GM12878 (cell line): ENCODE measurements at regions not wholly inside any gene's neighbourhood (a gene's known extent, or its start where the extent isn't known, plus 50 kb on each side); places are given as distances from the start of the nearest gene placed in this dataset.

ENCODE experiments used
- ATAC-seq: fragments of 200-7000 bp; cut with Tn5 transposase; 3 replicates; pipeline ENCODE4 v1.9.1; 2020; ENCODE audit warnings: mild to moderate bottlenecking, moderate library complexity
- BruUV-seq: library from RNA; stranded (reverse); fragments of 400-500 nt; replicated peaks from 2 replicates; lab custom pipeline; 2021; lab: Mats Ljungman, UMichigan
- CTCF ChIA-PET: fragments of 300-600 bp; sonication (Branson Sonifier 250); formaldehyde crosslinking; extraction: SDS; loops from one replicate; lab custom pipeline; 2021; ENCODE audit warnings: inconsistent platforms; lab: Yijun Ruan, JAX
- POLR2A ChIA-PET: fragments of 350-600 bp; formaldehyde crosslinking; extraction: SDS; loops from one replicate; lab custom pipeline; 2021; ENCODE audit warnings: inconsistent platforms; lab: Charles Lee
- RAD21 ChIA-PET: fragments of 300-600 bp; sonication (Branson Sonifier 250); formaldehyde crosslinking; loops from one replicate; lab custom pipeline; 2023; ENCODE audit warnings: antibody characterized with exemption; ENCODE audit not compliant: unreplicated experiment; lab: Charles Lee
- SMC1A ChIA-PET: fragments of 300-600 bp; sonication (Branson Sonifier 250); formaldehyde crosslinking; loops from one replicate; lab custom pipeline; 2023; ENCODE audit not compliant: unreplicated experiment, uncharacterized antibody; lab: Charles Lee
- DNase-seq: peaks from one replicate; pipeline ENCODE4 v3.0.0-alpha.2; 2011; ENCODE audit warnings: low read depth, low spot score
- FAIRE-seq: peaks from 3 replicates; lab custom pipeline; 2011; peaks lifted over from hg19 to GRCh38; lab: Jason Lieb, UNC
- H2AFZ ChIP-seq: 2 replicates; pipeline ENCODE4 v1.6.0; 2011; ENCODE audit warnings: low read depth, low read length, control low read depth; ENCODE audit not compliant: control insufficient read depth
- H3K27ac ChIP-seq: 2 replicates; pipeline ENCODE4 v1.5.1; 2011; ENCODE audit warnings: control low read depth; ENCODE audit not compliant: control insufficient read depth, insufficient read depth
- H3K27me3 ChIP-seq, 2 experiments: replicated peaks in 1 of 2; 2 replicates each; pipeline versions ENCODE4 v1.6.0 to v1.6.1; 2011; ENCODE audit warnings: low read length in 1 of 2; ENCODE audit not compliant: control insufficient read depth in 2 of 2, insufficient read depth in 2 of 2
- H3K36me3 ChIP-seq, 2 experiments: 2 replicates each; pipeline ENCODE4 v1.5.1; 2011; ENCODE audit warnings: low read length in 1 of 2; ENCODE audit not compliant: control insufficient read depth in 2 of 2, insufficient read depth in 2 of 2
- H3K4me1 ChIP-seq: 2 replicates; pipeline ENCODE4 v1.6.1; 2011; ENCODE audit warnings: mild to moderate bottlenecking, low read length, moderate library complexity, mixed read lengths; ENCODE audit not compliant: control insufficient read depth, insufficient read depth
- H3K4me2 ChIP-seq: 2 replicates; pipeline ENCODE4 v1.6.0; 2011; ENCODE audit warnings: control low read depth; ENCODE audit not compliant: control insufficient read depth, insufficient read depth
- H3K4me3 ChIP-seq: fragments of 200-600 bp; sonication (generic); 2 replicates; pipeline ENCODE4 v1.5.1; 2016
- H3K79me2 ChIP-seq: 2 replicates; pipeline ENCODE4 v1.6.0; 2011; ENCODE audit warnings: low read length; ENCODE audit not compliant: control insufficient read depth, insufficient read depth
- H3K9ac ChIP-seq: 2 replicates; pipeline ENCODE4 v1.8.0; 2011; ENCODE audit warnings: low read length, control low read depth, mixed read lengths; ENCODE audit not compliant: control insufficient read depth, insufficient read depth
- H3K9me3 ChIP-seq: replicated peaks from 3 replicates; pipeline ENCODE4 v1.5.1; 2011; ENCODE audit warnings: mild to moderate bottlenecking, low read length; ENCODE audit not compliant: control insufficient read depth, insufficient read depth
- H4K20me1 ChIP-seq: 2 replicates; pipeline ENCODE4 v1.6.0; 2011; ENCODE audit not compliant: control insufficient read depth, insufficient read depth
- BCL11A ChIP-seq: IDR thresholded peaks from 2 replicates; pipeline ENCODE4 v1.6.1; 2011; ENCODE audit warnings: low read depth, low read length
- E4F1 ChIP-seq: fragments of 450-650 bp; IDR thresholded peaks from 2 replicates; pipeline ENCODE4 v1.6.1; 2018; ENCODE audit warnings: borderline replicate concordance, mild to moderate bottlenecking; ENCODE audit not compliant: partially characterized antibody
- ELK1 ChIP-seq: IDR thresholded peaks from 2 replicates; pipeline ENCODE4 v1.6.1; 2012; ENCODE audit warnings: low read depth, low read length, improper control_type of control experiment
- JUND ChIP-seq: IDR thresholded peaks from 2 replicates; pipeline ENCODE4 v1.6.1; 2012; ENCODE audit warnings: low read depth, mild to moderate bottlenecking, low read length, improper control_type of control experiment, moderate library complexity
- NFYB ChIP-seq: IDR thresholded peaks from 2 replicates; pipeline ENCODE4 v1.6.1; 2011; ENCODE audit warnings: low read depth, mild to moderate bottlenecking, low read length, improper control_type of control experiment, moderate library complexity; ENCODE audit not compliant: insufficient read depth
- NR2C1 ChIP-seq: fragments of 450-650 bp; IDR thresholded peaks from 2 replicates; pipeline ENCODE4 v1.6.1; 2017; ENCODE audit warnings: antibody characterized with exemption, mild to moderate bottlenecking, moderate library complexity
- PRDM15 ChIP-seq: fragments of 450-650 bp; formaldehyde crosslinking; IDR thresholded peaks from 2 replicates; pipeline ENCODE4 v1.4.0; 2020; ENCODE audit warnings: mild to moderate bottlenecking, moderate library complexity
- RAD51 ChIP-seq: fragments of 450-650 bp; IDR thresholded peaks from 2 replicates; pipeline ENCODE4 v1.6.1; 2016; ENCODE audit warnings: moderate library complexity, mild to moderate bottlenecking, inconsistent platforms
- TAF1 ChIP-seq: IDR thresholded peaks from 2 replicates; pipeline ENCODE4 v1.6.1; 2011; ENCODE audit warnings: mild to moderate bottlenecking, low read depth, low read length, borderline replicate concordance
- TCF12 ChIP-seq: IDR thresholded peaks from 2 replicates; pipeline ENCODE4 v1.6.1; 2011; ENCODE audit warnings: low read depth, mild to moderate bottlenecking, low read length
- ZBTB11 ChIP-seq: fragments of 450-650 bp; formaldehyde crosslinking; IDR thresholded peaks from 2 replicates; pipeline ENCODE4 v1.5.0; 2022; ENCODE audit warnings: mild to moderate bottlenecking, missing genetic modification characterization
- ZNF384 ChIP-seq: IDR thresholded peaks from 2 replicates; pipeline ENCODE4 v1.6.1; 2012; ENCODE audit warnings: low read depth, mild to moderate bottlenecking, low read length, improper control_type of control experiment, borderline replicate concordance
- whole genome bisulfite sequencing: methylation state at CpG from one replicate; pipeline ENCODE4 v1.1.6; 2016; ENCODE audit warnings: low lambda C conversion rate; ENCODE audit not compliant: insufficient replicate concordance, insufficient coverage; ENCODE audit errors: missing lambda C conversion rate; 5-methylcytosine and 5-hydroxymethylcytosine counted together
- in situ Hi-C: fragments of 300-500 bp; cut with MboI; formaldehyde crosslinking; loops from 9 replicates; pipeline ENCODE4 v1.14.3; 2018; ENCODE audit warnings: mixed read lengths
- intact Hi-C: fragments of 100-400 bp; cut with micrococcal nuclease; formaldehyde crosslinking; loops from one replicate; pipeline ENCODE4 v1.14.2; 2022; ENCODE audit not compliant: unreplicated experiment

GRCh38 chr6:143583542-143584327, 72.2 kb upstream of the FUCA2 start:
- no peaks in the 10 kb centered on the region; a peak in 1 of 4 replicates for H3K27me3 ChIP-seq
- no peak overlapping the region for H3K27ac ChIP-seq
- DNase-seq (no peak), FAIRE-seq (no peak), ATAC-seq (no peak)
- no peak overlapping the region for H3K9ac ChIP-seq
- ChIA-PET RAD21 (no interaction called here), POLR2A (no interaction called here), CTCF (interaction anchor here (1.1 kb wide), 1 partner anchor 8 kb away, joined by 3 read pairs; no protein-coding TSS in a partner anchor), SMC1A (interaction anchor here (1.7 to 2.8 kb wide), 2 partner anchors 9 to 415 kb away, joined by 4 to 6 read pairs; no protein-coding TSS in a partner anchor)
- no peaks in the 10 kb centered on the region for H3K36me3 ChIP-seq
- no peak overlapping the region for H3K4me3 ChIP-seq
- WGBS: 72% methylated on average over 5 of the region's 5 CpGs
- intact Hi-C loops: no loop called here
- BruUV-seq: no TSS peak
- H3K4me1 ChIP-seq: no peaks in the 10 kb centered on the region
- H3K9me3 ChIP-seq: no peaks in the 10 kb centered on the region
- in situ Hi-C loops: no loop called here
- H3K79me2 ChIP-seq: no peaks in the 10 kb centered on the region
- H3K4me2 ChIP-seq: no peak overlapping the region
- no peak overlapping the region for H2AFZ ChIP-seq
- H4K20me1 ChIP-seq: no peaks in the 10 kb centered on the region
- no peak for TF ChIP-seq ELK1
- TF ChIP-seq ZNF384: no peak
- no peak for TF ChIP-seq JUND
- TF ChIP-seq TCF12: no peak
- TF ChIP-seq ZBTB11 (CRISPR knock-in tag): no peak
- TF ChIP-seq E4F1: no peak
- no peak for TF ChIP-seq RAD51
- TF ChIP-seq NR2C1: no peak
- TF ChIP-seq BCL11A: no peak
- no peak for TF ChIP-seq PRDM15 (CRISPR knock-in tag)
- TF ChIP-seq NFYB: no peak
- no peak for TF ChIP-seq TAF1
